ENCODE measurements at regions not wholly inside any gene's neighbourhood (a gene's known extent, or its start where the extent isn't known, plus 50 kb on each side); places are given as distances from the start of the nearest gene placed in this dataset.
A peak's percentile ranks its signal among the peaks of the same experiment; 100 is the strongest.

DNA sequence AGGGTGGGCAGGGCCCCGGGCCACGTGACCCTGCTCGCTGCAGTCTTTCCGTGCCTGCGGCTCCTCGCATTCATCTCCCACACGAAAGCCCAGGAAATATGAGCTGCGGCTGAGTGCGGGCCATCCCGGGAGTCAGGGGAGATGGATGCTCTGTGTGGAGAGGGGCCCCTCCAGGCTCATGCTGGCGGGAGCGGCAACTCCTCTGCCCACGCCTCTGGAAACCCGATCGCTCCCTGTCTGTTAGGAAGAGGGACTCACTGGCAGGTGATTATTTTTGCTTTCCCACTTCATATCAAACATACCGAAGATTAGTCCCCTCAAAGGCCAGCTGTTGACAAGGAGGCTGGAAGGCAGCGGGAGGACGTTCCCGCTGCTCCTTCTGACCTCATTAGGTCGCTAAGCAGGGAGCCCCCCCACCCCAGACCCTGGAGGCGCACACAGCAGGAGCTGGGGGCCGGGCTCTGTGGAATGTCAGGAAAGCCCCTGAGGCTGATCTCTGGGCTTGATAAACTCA is 228.5 kb downstream of the FOXL1 start:
- DNase-seq, result peak; percentile 72

- no peak for DNase-seq
Observed at GRCh38 chr16:86808863-86809444, 230.6 kb downstream of the FOXL1 start.

GRCh38 chr16:86809458-86809955 is 231.2 kb downstream of the FOXL1 start:
- no peak for DNase-seq

DNA sequence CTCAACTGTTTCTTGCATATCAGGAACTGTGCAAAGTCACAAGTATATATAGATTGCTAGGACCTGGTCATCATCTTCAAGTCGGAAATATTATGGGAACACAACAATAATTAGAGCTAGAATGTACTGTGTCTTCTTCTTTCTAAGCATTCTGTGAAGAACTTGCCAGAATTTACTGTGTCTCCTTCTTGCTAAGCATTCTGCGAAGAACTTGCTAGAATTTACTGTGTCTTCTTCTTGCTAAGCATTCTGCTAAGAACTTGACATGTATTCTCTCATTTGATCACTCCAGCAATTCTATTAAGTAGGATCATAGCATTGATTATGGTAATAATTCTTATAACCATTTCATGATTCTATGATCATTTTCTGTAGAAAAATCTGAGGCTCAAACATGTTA is 231.7 kb downstream of the FOXL1 start:
- no peak for DNase-seq

DNA sequence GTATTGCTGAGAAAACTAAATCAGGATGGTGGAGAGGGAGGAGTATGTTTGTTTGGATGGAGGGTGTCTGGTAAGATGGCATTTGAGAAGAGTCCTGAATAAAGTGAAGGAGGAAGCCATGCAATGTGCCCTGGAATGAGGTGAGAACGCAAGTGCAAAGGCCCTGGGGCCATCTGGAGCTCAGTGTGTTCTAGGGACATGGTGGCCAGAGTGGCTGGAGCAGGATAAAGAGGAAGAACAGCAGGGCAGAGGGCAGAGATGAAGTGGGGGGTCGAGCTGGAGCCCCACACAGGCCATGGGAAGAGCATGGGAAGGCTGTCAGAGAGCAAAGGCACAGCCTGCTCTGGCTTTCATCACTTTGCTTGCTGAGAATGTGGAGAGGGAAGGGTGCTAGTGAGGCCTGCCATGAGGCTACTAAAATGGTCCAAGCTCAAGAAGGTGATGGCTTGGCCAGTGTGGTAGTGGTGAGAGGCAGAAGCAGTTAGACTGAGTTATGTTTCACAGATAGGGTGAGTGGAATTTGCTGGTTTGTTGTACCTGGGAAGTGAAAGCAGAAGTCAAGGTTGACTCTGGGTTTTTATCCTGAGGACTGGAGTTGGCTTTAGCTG is 234.1 kb downstream of the FOXL1 start:
- no peak for DNase-seq

DNA sequence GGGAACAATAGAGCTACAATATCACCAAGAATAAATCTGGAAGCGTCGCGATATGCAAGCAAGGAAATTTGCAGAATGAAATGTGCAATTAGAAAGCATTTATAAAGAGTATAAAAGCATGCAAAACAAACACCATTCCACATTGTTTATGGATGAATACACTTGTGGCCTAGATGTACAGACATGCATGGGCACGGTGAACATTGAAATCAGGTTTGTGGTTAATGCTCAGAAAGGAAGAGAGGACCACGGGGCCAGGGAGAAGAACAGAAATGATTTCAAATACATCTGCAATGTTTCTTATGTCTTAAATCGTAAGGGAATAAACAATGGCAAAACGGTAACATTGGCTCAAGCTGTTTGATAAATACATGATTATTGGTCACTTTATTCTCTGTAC is 235.9 kb downstream of the FOXL1 start:
- DNase-seq, result no peak

DNA sequence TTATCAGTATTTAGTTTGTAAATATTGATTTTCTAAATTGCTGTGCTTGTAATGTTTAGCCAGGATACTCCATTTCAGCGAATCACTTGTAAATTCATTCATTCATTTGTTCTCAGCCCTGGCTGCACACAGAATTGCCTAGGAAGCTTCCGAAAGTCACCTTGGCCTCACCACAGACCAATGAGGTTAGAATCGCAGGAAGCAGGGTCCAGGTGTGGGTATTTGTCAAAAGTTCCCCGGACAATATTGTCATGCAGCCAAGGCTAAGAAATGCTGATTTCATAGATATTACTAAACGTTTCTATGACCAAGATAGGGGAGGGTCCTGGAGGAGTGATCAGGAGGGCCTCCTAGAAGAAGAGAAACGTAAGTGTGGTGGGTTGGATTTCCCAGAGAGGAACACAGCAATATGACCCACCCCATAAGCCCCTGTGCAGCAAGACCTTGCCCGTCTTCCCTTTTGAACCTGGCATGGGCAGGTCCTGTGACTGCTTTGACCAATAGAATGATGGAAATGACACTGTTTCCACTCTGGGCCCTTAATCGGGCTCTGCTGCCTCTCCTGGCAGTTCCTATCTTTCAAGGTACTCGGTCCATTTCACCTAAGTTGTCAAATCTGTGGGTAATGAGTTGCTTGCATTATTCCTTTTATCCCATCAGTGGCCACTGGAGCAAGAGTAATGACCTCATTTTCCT is 238.7 kb downstream of the FOXL1 start:
- no peak for DNase-seq

- DNase-seq, result peak; percentile 50
Observed at GRCh38 chr16:86818671-86819532, 240.6 kb downstream of the FOXL1 start.

DNA sequence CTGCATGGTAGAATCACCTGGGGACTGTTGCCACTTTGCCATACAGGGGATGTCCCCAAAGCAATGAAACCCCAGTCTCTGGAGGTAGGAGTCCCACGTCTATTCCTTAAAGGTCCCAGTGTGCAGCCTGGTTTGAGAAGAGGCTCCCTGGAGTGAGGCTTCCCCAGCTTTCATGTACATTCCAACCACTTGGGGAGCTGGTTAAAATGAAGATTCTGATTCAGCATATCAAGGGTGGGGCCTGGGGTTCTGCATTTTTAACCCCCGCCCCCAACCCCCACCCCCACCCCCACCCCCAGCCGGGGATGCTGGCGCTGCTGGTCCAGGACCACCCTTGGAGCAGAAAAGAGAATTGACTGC is 241.2 kb downstream of the FOXL1 start:
- no peak for DNase-seq

DNA sequence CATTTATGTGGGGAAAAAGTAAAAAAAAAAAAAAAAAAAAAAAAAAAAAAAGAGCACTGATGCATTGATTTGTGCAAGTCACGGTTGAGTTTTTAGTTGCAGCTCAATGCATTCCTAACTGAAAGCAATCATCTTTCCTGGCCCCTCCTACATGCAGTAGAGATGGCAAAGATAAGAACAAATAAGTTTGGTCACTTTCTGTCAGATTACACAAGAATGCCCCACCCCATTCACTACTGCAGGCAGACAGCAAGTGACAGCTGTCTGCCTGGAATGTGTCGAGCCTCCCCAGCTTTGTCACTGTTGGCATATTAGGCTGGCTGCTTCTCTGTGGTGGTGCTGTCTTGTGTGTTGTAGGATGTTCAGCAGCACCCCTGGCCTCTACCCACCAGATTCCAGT is 243.5 kb downstream of the FOXL1 start:
- DNase-seq, result no peak

DNA sequence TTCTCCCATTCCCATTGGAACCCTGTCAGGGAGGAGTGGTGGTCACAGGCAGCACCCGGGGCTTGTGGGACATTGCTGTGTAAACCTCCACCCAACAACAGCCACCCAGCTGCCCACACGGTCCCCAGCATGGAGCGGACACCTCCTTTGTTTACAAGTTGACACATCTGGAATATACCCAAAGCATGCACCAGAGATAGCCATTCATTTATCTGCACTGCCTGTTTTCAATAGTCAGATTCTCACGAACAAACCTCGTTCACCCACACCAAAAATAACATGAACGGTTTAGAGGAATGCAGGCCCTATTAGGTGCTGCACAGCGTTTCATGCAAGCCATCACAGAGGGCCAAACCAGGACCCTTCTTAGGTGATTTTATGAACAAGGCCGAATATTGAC is 244.8 kb downstream of the FOXL1 start:
- DNase-seq, result no peak

DNA sequence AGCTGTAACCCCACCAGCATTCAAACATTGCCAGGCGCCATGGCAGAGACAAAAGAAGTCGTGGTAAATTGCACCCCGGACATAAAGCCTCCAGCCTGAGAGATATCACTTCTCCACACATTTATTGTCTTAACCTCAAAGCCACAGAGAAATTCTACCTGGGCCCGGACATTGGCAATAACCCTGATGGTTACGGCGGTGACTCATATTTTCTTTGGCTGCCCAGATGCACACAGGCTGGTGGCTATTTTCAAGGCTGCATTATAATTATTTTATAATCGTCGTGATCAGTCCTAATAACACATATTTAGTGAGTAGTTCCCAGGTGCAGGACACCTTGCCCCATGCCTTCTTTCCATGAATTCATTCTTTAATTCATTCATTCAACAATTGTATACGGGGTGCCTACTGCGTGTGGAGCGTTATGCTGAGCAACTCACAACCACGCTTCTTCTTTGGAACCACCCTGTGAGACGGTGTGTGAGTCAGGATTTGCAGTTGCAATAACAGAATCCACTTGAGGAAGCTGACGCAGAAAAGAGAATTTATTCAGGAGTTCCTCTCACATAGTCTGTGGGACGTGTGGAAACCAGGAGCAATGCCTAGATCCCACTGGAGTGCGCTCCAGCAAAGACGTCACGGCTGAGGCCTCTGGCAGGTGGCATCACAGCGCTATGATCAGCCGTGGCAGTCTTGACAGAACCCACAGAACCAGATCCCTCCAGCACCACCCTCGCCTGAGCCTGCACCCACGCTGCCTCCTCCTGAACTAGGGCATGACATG is 245.7 kb downstream of the FOXL1 start:
- no peak for DNase-seq

DNA sequence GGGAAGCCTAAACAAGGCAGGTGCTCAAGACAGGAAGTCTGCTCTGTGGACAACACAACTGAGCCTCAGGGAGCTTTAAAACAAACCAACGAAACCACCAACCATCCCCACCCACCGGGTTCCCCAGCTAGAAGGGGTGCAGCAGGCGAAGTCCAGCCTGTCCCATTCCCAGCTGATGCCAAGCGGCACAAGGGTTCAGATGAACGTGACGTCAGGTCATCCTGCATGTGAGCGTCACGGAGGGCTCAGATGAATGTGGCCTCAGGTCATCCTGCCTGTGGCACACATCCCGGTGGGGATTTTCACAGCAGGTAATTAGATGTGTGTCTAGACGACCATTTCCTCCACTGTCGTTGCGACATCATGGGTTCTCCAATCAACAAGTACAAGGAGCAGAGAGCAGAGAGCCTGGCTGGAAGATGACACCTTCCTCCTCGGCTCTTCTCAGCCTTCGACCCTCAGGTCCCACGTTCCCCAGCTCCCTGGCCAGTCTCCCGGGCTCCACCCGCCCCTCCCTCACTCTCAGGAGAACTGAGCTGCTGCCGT is 246.5 kb downstream of the FOXL1 start:
- DNase-seq, result no peak

GRCh38 chr16:86825631-86826030 is 247.3 kb downstream of the FOXL1 start:
- DNase-seq, result no peak

DNA sequence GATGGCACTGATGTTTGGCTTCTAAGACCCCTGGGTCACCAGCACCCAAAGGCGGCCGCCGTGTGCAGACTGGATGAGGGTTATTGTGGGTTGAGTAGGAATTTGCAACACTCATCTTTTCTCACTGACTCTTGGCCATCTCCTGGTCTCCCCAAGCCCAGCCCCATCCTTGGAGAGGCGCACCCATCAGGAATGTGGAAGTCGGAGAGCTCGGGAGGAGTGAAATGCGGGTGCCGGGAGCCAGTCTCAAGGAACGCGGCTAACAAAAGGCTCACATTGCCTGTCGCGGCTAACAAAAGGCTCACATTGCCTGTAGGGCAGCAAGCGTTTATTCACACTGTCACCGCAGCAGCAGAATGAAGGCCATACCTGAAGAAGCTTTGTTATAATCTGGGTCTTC is 248.6 kb downstream of the FOXL1 start:
- DNase-seq, result no peak

- no peak for DNase-seq
Observed at GRCh38 chr16:86827521-86827920, 249.2 kb downstream of the FOXL1 start.

GRCh38 chr16:86828202-86828601 is 249.9 kb downstream of the FOXL1 start:
- no peak for DNase-seq

DNA sequence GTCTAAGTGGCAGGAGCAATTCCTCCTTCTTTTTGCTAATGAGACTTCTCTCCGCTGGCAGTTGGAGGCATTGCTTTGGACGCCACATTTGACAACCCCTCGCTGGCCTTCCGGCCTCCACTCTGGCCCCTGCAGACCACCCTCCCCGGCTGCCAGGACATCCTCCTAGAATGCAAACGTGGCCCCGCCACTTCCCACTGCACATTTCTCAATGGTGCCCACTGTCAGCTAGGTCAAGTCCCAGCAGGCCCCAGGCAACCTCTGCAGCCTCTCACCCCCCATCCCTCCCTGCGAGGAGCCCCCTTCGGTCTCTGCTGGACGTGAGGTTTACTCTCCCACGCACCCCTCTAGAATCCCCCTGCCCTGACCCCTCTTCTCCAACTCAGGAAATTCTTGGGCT is 250.3 kb downstream of the FOXL1 start:
- DNase-seq, result no peak

GRCh38 chr16:86831366-86831765 is 253.0 kb downstream of the FOXL1 start:
- no peak for DNase-seq

GRCh38 chr16:86833136-86833535 is 254.8 kb downstream of the FOXL1 start:
- no peak for DNase-seq

DNA sequence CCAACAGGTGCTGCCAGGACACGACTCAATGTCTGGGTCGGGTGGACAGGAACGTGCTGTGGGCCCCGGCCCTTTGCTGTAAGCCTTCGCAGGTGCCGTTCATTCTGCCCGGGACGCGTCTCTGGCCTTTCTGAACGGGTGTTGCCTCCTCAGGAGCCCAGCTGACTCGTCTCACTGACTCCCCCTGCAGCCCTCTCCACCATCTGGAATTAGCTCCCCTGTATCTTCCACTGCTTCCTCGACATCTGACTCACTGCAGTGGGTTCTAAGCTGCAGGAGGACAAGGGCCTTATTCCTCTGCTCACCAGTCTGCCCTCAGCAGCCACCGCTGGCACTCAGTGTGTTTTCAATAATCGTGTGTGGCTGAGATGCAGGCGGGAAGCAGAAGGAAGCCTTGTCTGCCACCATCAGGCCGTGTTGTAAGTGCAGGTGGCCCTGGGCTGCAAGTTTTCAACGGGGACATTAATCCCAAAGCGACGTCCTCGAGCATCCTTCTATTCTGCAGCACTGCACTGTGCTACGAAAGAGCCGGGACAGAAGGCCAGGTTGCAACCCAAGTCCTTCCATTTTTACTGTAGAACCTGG is 256.2 kb downstream of the FOXL1 start:
- no peak for DNase-seq
